ENCODE measurements at regions not wholly inside any gene's neighbourhood (a gene's known extent, or its start where the extent isn't known, plus 50 kb on each side); places are given as distances from the start of the nearest gene placed in this dataset.
A peak's percentile ranks its signal among the peaks of the same experiment; 100 is the strongest.

DNA sequence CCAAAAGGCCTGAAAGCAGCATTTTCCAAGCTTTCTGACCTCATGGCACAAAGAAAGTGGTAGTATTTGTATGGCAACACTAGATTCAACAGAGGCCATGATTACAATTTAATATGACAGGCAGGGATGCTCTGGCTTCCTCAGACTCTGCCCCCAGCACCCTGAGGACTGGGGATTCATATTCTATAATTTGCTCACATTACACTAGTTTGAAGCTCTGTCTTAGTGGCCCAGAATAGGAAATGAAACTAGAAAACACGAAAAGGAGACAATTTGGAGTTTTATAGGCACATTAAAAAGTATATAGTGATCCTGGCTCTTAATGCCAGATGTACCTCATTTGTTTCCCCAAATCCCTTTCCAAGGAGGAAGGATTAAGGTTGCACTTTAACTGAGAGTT is 173.0 kb upstream of the STK17B start:
- DNase-seq (ENCODE audit: low read depth) = no peak

DNA sequence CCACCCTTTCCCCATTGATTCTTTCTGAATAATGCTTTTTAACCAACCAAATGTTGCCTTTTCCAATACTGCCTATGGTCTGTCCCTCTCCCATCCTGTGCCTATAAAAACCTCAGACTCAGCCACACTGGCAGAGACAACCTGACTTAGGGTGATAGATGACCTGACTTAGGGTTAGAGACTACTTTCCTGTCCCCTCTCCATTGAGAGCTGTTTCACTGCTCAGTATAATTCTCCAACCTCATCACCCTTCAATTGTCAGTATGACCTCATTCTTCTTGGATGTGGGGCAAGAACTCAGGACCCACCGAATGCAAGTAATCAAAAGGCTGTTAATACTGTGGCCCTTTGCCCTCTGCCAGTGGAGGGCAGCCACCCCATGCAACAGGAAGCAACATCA is 182.3 kb upstream of the STK17B start:
- DNase-seq (ENCODE audit: low read depth) = no peak

DNA sequence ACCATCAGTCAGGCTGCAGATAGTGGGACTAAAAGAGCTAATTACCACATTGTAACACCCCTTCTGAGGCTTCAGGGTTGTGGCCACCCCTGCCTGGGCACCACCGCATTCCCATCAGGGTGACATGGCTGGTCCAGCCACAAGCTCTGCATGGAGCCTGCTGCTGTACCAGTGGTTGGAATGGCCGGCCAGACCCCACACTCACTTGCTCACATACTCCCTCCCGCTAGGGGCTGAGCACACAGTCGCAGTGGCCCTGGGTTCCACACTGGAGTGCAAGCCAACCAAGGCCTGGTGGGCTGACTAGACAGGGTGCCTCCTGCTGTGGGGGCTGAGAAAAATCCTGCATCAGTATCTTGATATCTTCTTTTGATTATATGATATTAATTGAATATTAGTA is 182.8 kb upstream of the STK17B start:
- no peak for DNase-seq (ENCODE audit: low read depth)

DNA sequence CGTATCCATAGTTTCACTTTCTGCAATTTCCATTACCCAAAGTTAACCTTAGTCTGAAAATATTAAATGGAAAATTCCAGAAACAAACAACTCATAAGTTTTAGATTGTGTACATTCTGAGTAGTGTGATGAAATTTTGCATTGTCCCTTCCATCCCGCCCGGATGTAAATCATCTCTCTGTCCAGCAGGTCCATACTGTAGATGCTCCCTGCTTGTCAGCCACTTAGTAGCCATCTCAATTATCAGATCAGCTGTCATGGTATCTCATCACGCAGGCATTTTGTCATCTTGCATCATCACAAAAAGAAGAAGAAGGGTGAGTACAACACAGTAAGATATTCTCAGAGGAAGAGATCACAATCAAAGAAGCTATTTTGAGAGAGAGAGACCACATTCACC is 185.0 kb upstream of the STK17B start:
- no peak for DNase-seq (ENCODE audit: low read depth)

DNA sequence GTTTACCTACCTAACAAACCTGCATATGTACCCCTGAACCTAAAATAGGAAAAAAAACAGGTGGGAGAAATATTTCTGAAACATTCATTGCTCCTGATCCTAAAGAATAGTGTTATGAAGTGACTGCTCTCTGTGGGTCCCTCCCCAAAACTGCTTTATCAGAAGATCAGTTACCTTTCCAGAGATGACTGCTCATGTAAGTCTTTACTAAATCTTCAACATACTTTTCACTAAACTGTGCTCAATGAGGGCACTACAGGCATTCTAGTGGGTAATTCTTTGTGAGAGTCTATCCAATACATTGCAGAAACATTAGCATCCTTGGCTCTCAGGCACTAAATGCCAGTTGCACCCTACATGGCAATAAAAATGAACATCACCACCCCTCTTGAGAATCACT is 189.3 kb upstream of the STK17B start:
- no peak for DNase-seq (ENCODE audit: low read depth)

DNA sequence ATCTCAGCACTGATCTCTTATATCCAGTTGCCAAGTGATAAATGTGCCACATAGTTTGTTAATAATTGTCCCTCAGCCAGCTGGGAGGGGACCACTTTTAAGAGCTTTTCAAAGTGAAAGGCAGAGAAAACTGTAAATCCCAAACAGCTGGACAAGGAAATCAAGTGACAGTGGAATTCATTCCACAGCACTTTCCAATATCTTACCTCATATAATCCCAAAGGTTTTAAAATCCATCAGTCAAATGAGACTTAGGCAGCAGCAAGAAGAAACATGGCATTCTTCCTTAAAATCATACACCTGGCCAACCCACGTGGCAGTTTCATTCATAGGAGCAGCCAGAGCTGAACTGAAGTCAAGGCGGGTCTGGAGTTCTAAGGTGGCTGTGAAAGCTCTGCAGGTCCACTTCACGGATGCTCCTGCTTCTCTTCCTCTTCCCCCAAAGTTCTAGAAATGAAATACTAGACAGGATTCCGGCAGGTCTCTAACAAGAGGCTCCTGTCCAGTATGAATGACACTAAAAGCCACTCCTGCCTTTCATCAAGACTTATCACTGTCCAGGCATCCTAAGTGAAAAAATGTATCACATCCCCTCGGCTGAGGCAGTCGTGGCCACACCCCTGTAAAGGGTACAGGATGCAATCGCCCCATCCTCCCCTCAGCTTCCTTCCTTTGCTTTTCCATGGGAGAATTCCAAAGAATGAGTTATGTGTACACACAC is 190.4 kb upstream of the STK17B start:
- DNase-seq (ENCODE audit: low read depth) = no peak

DNA sequence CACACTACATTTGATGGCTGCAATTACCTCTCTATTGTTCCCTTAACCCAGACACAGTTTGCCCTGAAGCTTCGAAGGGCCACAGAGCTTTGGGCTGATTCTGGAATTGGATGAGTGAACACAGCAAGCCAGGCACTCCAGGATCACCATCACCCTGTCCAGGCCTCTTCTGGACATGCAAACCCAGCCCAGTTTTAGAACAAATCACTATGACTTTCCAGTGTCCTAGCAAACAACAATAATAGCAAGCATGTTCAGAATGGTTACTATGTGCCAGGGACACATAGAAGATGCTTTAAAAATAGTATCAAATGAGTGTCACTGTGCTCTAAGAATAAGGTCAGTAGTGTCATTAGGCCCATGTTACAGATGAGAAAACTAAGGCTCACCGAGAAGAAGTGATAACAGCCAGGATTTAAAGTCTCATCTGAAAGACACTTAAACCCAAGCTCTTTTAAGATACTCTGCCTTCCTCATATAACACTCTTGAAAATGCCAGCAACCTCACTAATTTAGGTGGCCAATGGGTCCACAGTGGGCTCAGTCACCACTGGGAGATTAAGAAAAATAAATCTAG is 191.7 kb upstream of the STK17B start:
- no peak for DNase-seq (ENCODE audit: low read depth)

DNA sequence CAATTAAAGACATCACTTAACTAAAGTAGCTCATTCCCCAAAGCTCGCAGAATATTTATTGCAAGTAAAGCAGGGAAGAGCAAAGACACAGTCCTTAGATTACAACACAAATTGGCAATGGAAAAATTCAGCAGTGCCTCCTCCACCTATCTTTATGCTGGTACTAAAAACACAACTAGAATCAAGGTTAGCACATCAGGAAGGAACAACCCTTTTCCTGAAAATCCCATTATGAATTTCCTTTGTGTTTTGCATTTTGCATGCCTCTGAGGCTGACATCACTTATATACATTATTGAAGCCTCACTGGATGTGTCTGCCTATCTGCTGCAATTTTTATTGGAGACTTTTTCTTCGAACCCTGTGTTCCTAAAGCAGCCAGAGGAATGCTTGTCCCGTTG is 193.8 kb upstream of the STK17B start:
- DNase-seq (ENCODE audit: low read depth) = no peak

DNA sequence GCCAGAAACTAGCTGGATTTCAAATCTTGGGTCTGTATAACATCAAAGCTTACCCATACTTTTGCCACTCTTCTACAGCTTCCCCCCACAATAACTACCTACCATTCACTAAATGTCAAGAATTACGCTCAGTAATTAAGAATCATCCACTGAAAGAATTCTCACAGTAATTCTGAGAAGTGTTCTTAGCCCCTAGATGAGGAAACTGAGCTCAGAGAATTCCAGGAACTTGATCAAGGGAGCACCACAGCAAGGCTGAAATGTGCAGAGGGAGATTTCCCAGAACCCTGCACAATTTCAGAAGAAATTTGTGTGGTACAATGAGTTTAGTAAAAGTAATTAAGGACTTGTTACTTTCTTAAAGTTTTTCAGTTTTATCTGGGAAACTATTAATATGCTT is 194.5 kb upstream of the STK17B start:
- DNase-seq (ENCODE audit: low read depth) = no peak

DNA sequence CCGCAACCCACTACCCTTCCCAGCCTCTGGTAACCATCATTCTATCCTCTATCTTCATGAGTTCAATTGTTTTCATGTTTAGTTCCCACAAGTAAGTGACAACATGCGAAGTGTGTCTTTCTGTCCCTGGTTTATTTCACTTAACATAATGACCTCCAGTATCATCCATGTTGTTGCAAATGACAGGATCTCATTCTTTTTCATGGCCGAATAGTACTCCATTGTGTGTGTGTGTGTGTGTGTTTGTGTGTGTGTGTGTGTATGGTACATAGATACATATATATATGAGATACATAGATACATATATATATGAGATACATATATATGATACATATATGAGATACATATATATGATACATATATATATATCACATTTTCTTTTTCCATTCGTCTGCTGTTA is 196.3 kb upstream of the STK17B start:
- DNase-seq (ENCODE audit: low read depth) = no peak

DNA sequence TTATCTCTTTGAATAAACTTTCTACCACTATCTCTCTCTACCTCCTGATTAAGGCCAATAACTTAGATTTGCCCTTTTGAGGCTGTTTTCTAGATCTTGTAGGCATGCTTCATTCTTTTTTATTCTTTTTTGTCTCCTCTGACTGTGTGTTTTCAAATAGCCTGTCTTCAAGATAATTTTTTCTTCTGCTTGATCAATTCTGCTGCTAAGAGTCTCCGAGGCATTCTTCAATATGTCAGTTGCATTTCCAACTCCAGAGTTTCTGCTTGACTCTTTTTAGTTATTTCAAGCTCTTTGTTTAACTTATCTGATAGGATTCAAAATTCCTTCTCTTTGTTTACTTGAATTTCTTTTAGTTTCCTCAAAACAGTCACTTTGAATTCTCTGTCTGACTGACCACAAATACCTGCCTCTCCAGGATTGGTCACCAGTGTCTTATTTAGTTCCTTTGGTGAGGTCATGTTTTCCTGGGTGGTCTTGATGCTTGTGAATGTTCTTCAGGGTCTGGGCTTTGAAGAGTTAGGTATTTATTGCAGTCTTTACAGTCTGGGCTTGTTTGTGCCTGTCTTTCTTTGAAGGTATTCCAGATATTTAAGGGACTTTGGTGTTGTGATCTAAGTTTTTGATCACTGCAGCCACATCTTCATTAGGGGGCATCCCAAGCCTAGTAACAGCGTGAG is 197.3 kb upstream of the STK17B start:
- DNase-seq (ENCODE audit: low read depth) = no peak

DNA sequence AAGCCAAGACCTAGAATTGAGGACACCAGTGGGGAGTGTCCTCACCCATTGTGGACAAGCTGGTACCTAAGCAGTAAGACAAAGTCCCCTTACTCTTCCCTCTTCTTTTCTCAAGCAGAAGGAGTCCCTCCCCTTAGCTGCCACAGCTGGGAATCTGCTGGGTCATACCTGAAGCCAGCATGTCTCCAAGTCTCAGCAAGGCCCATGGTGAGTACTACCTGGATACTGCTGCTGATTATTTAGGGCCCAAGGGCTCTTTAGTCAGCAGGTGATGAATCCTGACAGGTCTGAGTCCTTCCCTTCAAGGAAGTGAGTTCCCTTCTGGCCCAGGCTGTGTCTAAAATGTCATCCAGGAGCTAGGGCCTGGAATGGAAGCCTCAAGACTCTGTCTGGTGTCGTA is 198.6 kb upstream of the STK17B start:
- DNase-seq (ENCODE audit: low read depth) = no peak

DNA sequence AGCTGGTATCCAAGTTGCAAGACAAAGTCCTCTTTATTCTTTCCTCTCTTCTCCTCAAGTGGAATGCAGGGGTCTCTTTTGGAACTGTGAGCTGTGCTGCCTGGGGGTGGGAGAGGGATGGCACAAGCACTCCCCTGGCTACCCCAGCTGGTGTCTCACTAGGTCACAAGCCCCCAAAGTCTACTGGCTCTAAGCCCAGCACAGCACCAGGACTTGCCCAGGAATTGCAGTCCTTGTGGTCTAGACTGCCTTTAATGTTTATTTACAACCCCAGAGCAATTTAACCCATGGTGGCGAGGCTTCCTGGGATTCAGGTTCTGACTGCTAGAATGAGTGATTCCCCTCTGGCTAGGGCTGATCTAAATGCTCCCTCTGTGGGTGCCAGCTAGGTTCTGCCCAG is 199.0 kb upstream of the STK17B start:
- DNase-seq (ENCODE audit: low read depth) = no peak

DNA sequence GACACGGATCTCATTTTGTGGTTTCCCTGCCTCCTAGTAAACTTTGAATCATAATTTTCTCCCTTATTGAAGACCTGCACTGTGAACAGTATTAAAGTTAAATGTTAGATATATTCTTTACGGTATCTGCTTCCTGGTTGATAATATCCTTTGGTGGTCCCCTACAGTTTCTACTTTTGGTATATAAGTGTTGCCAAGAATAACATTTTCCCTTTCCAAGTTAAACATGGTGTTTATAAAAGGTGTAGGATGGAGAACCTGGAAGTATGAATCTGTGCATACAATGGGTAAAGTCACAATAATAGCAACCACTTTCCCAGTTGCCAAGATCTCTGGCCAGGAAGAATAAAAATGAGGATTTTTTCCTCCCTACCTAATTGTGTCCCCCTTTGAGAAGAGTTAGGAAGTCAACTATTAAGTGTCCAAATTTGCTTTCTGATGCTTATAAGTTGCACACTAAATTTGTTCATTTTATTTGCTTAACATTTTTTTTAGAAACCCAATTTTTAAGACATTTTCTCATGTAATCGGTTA is 201.0 kb upstream of the STK17B start:
- no peak for DNase-seq (ENCODE audit: low read depth)

DNA sequence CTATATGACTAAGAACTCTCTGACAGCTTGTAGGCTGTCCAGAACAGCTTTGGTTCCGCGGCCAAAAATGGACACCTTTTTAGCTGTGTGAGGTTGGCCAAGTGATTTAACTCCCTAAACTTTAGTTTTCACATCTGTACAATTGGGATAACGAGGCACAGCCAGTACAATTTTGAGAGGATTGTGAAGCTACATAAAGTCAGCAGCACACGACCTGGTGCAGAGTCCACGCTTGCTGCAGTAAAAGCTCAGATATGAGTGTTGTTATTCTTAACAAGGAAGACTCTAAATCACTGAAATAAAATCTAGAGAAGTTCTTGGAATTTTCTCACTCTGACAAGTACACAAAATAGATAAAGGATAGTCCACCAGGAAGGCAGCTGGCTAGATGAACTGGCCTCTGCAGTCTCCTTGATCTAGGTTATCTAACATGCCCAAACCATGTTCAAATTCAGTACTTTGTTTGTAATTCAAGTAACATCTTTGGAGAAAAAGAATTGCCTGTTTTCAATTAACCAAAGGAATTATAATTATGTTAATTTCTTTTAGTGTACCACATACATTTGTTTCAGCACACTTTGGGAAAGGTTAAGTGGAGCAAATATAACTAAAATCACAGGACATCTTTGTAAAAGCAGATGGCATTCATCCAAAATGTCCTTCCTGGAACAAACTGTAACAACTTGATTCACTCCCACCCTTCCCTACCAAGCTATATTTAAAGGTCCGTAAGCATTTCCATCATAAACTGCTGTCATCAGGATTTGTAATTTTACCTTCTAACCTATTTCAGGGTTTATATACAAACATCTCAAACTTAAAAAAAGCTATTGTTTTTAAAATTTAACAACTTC is 201.7 kb upstream of the STK17B start:
- no peak for DNase-seq (ENCODE audit: low read depth)

DNA sequence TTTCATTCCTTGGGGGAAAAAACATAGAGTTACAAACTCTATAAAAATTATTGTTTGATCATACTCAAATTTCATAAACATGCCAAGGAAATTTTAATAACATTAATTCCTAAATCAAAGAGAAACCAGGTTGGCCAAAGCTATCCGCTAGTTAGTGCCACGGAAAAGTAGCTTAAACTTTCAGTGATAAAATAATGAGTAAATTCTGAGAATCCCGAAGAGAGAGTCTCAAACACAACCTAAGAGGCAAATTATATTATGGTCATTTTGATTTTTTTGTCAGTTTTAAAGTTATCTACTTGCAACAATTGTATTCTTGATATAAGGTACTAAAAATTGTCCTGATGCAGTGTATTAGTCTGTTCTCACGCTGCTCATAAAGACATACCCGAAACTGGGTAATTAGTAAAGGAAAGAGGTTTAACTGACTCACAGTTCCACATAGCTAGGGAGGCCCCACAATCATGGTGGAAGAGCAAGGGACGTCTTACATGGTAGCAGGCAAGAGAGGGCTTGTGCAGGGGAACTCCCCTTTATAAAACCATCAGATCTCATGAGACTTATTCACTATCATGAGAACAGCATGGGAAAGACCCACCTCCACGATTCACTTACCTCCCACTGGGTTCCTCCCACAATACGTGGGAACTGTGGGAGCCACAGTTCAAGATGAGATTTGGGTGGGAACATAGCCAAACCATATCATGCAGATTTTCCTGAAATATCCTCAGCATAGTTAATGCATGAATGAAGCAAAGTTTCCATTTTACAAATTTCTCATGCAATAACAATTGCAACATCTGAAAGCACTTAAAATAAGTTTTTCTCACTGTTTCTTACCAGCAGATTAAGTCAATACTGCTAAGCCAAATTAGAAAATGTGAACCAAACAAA is 205.9 kb upstream of the STK17B start:
- DNase-seq (ENCODE audit: low read depth) = peak; percentile 27

DNA sequence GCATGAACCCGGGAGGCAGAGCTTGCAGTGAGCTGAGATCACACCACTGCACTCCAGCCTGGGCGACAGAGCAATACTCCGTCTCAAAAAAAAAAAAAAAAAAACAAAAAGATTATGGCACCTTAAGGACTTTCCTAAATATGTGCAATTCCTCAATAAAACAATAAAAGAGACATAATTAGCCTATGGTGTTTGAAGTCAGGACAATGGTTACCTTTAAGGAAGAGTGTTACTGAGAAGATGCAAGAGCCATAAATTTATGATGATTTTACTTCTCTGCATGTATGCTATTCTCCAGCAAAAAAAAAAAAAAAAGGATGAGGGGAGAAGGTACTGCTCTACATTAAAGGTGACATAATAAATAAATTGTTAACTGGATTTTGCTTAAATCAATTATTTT is 208.2 kb upstream of the STK17B start:
- DNase-seq (ENCODE audit: low read depth) = no peak

DNA sequence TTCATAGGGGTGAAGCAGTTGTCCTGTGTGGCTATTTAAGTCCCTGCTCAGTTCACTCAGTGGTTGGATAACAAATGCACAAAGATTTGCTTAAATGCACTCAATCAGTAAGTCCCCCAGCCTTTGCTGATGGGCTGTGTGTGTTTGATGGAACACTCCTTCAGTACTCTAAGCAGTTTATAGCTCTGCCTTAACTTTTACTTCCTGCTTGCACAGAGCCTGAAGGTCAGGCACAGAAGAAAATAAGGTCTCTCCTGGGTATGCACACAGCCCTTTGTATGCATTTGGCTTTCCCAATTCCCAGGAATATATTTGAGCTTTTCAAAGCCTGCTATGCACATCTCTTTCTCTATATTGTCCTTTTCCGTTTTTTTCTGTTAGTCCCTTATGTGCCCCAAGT is 208.7 kb upstream of the STK17B start:
- no peak for DNase-seq (ENCODE audit: low read depth)

DNA sequence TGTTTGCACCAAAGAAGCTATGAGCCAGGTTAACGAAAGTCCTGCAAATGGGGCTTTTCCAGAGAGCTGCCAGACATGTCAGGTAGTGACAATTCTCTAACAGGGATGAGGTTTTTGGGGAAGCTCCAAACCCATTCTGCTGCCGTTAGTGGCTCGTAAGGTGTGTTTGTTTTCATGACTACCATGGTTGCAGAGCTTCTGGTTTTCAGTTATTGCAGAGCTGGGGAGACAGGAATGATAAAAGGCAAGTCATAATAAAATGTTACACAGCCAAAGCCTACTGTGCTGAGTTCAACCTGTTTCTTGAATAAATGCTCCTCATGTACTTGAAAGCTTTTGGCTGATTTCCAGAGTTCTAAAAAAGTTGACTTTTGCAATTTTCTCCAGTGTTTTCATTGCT is 209.2 kb upstream of the STK17B start:
- no peak for DNase-seq (ENCODE audit: low read depth)

DNA sequence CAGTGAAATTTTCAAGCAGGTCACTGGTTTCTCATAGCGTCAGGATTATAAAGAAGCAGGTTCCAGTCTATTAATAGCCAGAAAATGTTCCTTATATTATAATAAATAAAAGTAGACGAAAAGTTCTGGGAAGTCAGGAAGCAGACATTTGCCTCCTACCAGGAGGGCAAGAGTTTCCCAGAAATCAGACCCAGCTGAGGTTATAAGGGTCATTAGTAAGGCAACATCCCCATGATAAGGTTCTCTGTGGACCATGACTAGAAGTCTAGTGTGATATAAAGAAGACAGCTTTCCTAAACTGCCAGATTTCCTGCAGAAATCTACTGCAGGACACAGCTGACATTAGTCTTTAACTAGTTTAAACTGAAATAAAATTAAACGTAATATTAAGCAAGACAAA is 210.1 kb upstream of the STK17B start:
- no peak for DNase-seq (ENCODE audit: low read depth)

DNA sequence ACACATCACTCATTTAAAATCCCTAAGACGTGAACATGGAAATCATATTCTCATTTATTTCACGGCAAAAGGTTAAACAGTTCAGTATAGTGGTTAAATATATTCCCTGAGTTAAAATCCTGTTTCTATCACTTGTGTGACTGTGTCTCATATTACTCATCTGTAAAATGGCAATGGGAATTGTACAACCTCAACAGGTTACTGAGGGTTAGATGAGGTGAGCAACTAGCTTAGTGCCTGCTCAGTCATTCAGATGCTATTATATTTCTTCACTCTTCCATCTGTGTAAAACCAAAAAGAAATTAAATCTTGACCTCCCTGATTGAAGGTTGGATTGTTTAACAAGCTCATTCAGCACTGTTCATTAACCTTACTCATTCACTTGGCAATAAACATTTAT is 212.4 kb upstream of the STK17B start:
- no peak for DNase-seq (ENCODE audit: low read depth)

Measured in myocyte (in vitro differentiated cells).